ENCODE measurements at regions not wholly inside any gene's neighbourhood (a gene's known extent, or its start where the extent isn't known, plus 50 kb on each side); places are given as distances from the start of the nearest gene placed in this dataset.

- BruUV-seq (replicated peaks) = no TSS peak
- no peak for ATAC-seq (ENCODE audit: low read depth)
- in situ Hi-C loops (cut with MboI; ENCODE audit: low sequenced_read_pairs) (no loop called here), dilution Hi-C loops (cut with HindIII; ENCODE audit: low sequenced_read_pairs, unreplicated experiment) (no loop called here), intact Hi-C loops (cut with micrococcal nuclease) (no loop called here)
- DNase-seq = no peak
- Histone ChIP-seq H2BK15ac (ENCODE audit: low read depth, low read length) (no peak overlapping the region), H3K79me1 (ENCODE audit: low read depth in 1 of 2, low read length in 2 of 2) (no peaks in the 10 kb centered on the region), H2BK5ac (ENCODE audit: low read depth, low read length, poor library complexity, severe bottlenecking) (no peak overlapping the region), H2BK20ac (ENCODE audit: low read depth, low read length) (no peak overlapping the region), H3K4ac (ENCODE audit: low read depth, low read length) (no peak overlapping the region), H4K8ac (ENCODE audit: low read depth in 2 of 2, low read length in 2 of 2) (no peak overlapping the region), H3K9ac (ENCODE audit: low read depth, low read length) (no peak overlapping the region), H3K18ac (ENCODE audit: low read depth, low read length) (no peak overlapping the region), H2AK9ac (replicated peaks; ENCODE audit: low read depth, low read length, poor library complexity) (no peak overlapping the region), H3K14ac (replicated peaks; ENCODE audit: low read depth, low read length) (no peak overlapping the region), H3K27ac (ENCODE audit: insufficient read depth, low read length) (no peak overlapping the region), H3K9me3 (ENCODE audit: control insufficient read depth, insufficient read depth, low read length) (no peaks in the 10 kb centered on the region), H3K27me3 (ENCODE audit: control insufficient read depth, insufficient read depth, low read length) (peaks cover 11% of the 10 kb centered on the region; the same call in 1 of the 2 replicates), H3K9me1 (ENCODE audit: insufficient read depth, low read length) (no peaks in the 10 kb centered on the region), H2AK5ac (ENCODE audit: low read depth, low read length) (no peak overlapping the region), H3K4me2 (ENCODE audit: low read depth, low read length) (no peak overlapping the region), H2AFZ (replicated peaks; ENCODE audit: low read length, poor library complexity) (no peak overlapping the region), H3K36me3 (ENCODE audit: control insufficient read depth, insufficient read depth, low read length) (no peaks in the 10 kb centered on the region), H3K23ac (ENCODE audit: low read depth, low read length) (no peak overlapping the region), H4K20me1 (ENCODE audit: insufficient read depth, low read length) (no peaks in the 10 kb centered on the region), H3K56ac (ENCODE audit: extremely low read depth, insufficient read depth, low read length) (no peak overlapping the region), H3K4me1 (ENCODE audit: control insufficient read depth, insufficient read depth, low read length) (0 out of 2 replicates have a peak, but pooled peaks cover 2% of the 10 kb centered on the region), H4K5ac (ENCODE audit: low read depth, low read length) (no peak overlapping the region), H4K91ac (ENCODE audit: insufficient read depth, low read depth, low read length) (no peak overlapping the region), H3K4me3 (ENCODE audit: insufficient read depth, low read depth, low read length) (no peak overlapping the region), H2BK120ac (ENCODE audit: low read depth, low read length) (no peak overlapping the region)
- CTCF ChIA-PET = interaction anchor here (0.9 to 1.2 kb wide), 2 partner anchors 16 to 25 kb away, joined by 3 read pairs; no protein-coding TSS in a partner anchor
- WGBS, 2 experiments (ENCODE audit: extremely low coverage in 2 of 2, insufficient read length in 1 of 2) = no CpG with 5 or more reads among the region's 2 CpGs
- POLR2A ChIA-PET (ENCODE audit: unreplicated experiment) = no interaction called here
- TF ChIP-seq MAZ (IDR thresholded peaks at IDR 0.05; ENCODE audit: borderline replicate concordance, low read depth, low read length) (no peak), BHLHE40 (IDR thresholded peaks at IDR 0.05; ENCODE audit: low read depth, low read length) (no peak), RAD21 (IDR thresholded peaks at IDR 0.05; ENCODE audit: low read length) (no peak), CHD1 (IDR thresholded peaks at IDR 0.05; ENCODE audit: low read depth, low read length) (no peak), FOS (IDR thresholded peaks at IDR 0.05; ENCODE audit: low read depth, low read length) (no peak), RFX5 (IDR thresholded peaks at IDR 0.05; ENCODE audit: low read depth, low read length) (no peak), USF2 (IDR thresholded peaks at IDR 0.05; ENCODE audit: low read depth, low read length) (no peak), NFE2L2 (IDR thresholded peaks at IDR 0.05; ENCODE audit: low read depth, low read length) (no peak), MAFK (IDR thresholded peaks at IDR 0.05; ENCODE audit: low read depth, low read length) (no peak)
Observed at GRCh38 chr11:95547186-95547585, 242.4 kb downstream of the FAM76B start.

All from IMR-90 (cell line).